Activated CD4-positive, alpha-beta T cell treated with anti-CD3 and anti-CD28 coated beads for 24 hours (primary cell): ENCODE measurements at regions not wholly inside any gene's neighbourhood (a gene's known extent, or its start where the extent isn't known, plus 50 kb on each side); places are given as distances from the start of the nearest gene placed in this dataset.

ENCODE experiments used
- DNase-seq, 2 donors: peaks; one replicate each; pipeline ENCODE4 v3.0.0-alpha.2; 2020; ENCODE audit warnings: low read depth in 2 of 2

DNA sequence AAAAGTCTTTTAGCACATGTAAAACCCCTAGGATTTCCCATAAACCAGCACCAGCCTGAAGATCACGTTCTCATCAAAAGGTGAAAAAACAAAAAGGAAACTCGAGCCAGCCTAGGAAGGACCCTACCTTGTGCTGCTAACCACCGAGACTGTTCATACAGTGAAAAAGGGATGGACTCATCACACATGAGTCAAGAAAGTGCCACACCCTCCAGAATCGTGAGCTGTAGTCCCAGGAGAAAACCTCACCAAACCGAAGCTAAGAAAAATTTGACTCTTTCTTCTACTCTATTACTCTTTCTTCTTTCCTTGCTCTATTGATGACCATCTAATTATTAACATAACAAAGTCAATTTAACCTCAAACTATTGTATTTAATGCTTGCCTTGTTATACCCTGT, 124.8 kb upstream of the USP9Y start:
- DNase-seq: no peak

DNA sequence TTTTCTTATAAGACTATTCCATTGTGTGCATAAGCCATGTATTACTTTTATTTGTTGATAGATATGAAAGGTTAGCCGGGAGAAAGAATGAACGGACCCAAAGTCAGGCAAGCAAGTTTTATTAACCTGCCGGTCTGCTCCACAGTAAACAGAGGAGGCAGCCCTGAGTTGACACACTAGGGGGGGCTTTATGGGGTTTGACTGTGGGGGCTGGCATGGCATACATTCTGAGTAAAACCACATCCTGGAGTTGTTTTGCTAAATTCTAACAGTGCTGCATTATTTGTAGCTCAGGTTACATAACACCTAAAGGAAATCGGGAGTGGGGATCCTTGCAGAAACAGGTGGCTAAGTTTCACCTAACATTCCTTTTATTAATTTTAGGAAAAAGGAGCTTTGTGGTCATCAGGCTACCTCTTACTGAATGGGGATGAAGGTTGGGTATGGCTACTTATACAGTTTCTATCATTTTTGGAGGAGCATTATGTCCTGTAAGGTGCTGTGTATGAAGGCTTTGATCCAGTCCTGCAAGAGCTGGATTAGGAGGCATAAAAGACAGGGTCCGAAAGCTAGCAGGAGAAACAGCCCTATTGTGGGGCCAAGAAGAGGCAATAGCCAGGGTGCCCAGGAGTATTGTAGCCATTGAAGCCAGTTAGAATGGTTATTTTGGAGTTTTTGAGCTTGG, 107.4 kb upstream of the USP9Y start:
- no peak for DNase-seq

GRCh38 chrY:12598783-12599182, 102.2 kb upstream of the USP9Y start:
- no peak for DNase-seq

DNA sequence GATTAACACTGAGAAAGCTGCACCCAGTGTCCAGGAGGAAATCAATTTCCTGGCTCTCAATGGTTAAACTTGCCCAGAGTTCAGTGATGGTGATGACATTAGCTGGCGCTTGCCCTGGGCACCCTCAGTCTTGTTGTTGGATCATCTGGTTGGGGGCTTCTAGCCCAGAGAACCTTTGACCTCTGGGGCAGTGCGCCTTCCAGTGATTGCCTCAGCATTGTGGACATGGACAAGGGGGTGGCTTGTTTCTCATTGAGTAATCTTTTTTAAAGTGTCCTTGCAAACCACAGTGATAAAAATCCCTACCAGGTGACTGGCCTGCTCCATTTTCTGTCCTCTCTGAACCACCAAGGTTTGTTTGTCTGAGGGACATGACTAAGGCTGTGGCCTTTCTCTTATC, 95.6 kb upstream of the USP9Y start:
- no peak for DNase-seq

GRCh38 chrY:12610861-12611260, 90.2 kb upstream of the USP9Y start:
- no peak for DNase-seq

GRCh38 chrY:12615733-12616446, 85.1 kb upstream of the USP9Y start:
- DNase-seq: no peak

GRCh38 chrY:12621454-12622081, 79.5 kb upstream of the USP9Y start:
- DNase-seq: no peak

DNA sequence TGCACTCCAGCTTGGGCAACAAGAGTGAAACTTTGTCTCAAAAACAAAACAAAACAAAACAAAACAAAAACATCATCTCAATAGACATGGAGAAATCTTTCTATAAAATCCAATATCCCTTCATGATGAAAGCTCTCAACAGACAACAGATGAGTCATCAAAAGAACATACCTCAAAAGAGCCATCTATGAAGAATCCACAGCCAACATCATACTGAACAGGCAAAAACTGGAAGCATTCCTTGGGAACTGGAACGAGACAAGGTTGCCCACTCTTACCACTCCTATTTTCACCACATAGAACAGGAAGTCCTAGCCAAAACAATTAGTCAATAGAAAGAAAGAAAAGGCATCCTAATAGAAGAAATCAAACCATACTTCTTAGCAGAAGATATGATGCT, 77.8 kb upstream of the USP9Y start:
- no peak for DNase-seq

DNA sequence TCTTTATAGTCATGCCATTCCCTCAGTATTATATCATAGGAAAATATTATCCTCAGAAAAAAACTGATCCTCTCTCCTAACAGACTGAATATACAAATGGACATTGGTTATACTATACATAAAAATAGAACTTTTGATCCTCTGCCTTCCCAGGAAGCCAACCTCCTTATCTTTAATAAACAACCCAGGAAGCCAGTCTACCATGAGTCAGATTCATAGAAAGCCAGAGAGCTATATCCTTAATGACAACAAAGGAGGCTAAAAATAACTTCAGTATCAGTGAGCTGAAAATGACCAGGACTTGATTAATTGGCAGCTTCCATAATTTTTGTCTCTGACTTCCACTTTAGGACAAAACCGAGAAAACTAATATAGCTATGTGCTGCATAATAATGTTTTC, 58.0 kb upstream of the USP9Y start:
- DNase-seq: no peak

DNA sequence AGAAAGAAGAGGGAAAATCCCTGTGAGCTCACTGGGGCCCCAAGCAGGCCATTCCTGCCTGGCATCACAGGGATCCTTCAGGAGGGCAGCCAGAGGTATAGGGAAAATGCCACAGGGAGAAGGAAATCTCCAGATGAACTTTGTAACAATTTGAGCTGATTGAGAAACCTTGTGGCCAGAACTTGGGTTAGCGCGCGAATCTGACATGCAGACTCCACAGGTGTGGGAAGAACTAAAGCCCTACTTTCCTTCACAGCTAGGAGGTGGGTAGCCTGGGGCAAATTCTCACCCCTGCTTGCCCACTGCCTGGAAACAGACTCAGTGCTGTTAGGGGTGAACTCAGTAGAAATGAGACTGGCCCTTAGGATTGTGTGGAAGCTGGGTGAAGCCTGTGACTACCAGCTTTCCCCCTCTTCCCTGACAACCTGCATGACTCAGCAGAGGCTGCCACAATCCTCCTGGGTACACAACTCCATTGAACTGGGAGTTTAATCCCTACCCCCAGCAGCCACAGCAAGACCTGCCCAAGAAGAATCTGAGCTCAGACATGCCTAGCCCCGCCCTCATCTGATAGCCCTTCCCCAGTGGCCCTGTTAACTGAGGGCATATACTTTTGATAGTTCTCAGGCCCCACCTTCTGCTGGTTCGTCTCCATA, 57.2 kb upstream of the USP9Y start:
- DNase-seq: no peak

- no peak for DNase-seq
Observed at GRCh38 chrY:12651095-12651494, 49.9 kb upstream of the USP9Y start.
